HG02938 (cell line): ENCODE measurements at regions not wholly inside any gene's neighbourhood (a gene's known extent, or its start where the extent isn't known, plus 50 kb on each side); places are given as distances from the start of the nearest gene placed in this dataset.
A peak's percentile ranks its signal among the peaks of the same experiment; 100 is the strongest.

ENCODE experiments used
- ATAC-seq: cut with Tn5 transposase; IDR thresholded peaks from one replicate; pipeline ENCODE4 v1.9.1; 2021; ENCODE audit warnings: mild to moderate bottlenecking, moderate library complexity; ENCODE audit not compliant: unreplicated experiment

DNA sequence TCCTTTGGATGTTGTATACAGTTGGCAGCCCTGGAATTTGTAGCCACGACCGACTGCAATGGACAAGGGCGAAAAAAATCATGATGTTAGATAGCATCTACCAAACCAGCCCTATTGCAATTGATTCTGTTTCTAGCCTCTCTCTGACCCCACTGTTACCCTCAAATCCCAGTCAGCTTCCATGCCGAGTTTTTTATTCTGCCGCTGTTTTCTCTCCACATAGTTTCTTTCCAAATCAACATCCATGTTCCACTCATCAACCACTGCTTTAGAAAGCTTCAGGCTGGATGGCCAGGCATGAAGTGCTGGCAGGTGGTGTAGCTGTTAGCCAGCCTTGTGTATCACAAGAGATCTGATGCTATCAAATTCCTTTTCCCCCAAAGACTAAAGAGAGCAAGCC lies 272.8 kb downstream of the FIGN start:
- no peak for ATAC-seq

DNA sequence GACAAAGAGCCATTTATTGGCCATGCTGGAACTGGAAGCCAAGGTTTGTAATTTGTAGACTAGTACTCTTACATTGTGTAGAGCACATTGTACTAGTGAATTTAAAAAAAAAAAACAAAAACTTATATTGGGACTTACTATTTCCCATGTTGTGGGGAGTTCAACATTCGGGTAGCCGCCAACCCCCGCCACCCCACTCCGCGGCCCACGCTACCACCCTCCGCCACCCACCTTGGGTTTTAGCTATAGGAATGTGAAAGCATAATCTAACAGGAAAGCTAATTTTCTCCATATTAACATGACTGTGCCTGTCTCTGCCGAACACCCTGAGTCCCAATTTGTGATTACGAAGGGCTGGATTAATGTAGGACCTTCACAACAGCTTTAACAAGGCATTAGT lies 275.8 kb downstream of the FIGN start:
- no peak for ATAC-seq

DNA sequence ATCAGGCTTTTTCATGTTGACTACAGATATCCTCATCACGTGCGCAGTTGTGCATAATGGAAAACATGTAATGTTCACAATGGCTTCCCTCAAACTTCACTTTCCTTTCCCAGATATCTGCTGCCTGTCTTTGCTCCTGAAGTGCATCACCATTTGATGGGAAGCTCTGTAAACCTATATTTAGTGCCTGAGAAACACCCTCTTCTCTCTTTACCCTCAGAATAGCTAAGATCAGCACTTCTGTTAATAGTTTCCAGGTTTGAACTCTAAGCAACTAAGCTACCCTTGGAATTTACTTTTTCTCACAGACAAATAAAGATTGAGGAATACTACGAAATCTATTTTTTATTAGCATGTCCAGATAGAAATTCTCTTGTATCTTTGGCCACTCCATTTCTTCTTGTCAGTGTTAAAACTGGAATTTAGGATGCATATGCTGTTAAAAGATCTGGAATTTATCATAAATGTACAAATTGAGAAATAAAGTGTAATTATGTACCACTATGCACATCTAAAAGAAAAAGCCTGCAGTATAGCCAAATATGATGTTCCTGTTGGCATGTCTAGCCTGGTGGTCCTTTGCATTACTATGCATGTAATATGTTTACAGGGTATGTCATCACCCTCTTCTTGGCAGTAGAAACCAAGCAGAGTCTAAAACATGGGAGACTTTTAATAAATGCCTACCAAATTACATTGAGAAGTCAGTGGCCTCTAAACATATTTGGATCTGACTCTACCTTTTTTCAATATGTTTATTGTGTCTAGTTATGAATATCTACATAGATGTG lies 278.7 kb downstream of the FIGN start:
- ATAC-seq, result no peak

DNA sequence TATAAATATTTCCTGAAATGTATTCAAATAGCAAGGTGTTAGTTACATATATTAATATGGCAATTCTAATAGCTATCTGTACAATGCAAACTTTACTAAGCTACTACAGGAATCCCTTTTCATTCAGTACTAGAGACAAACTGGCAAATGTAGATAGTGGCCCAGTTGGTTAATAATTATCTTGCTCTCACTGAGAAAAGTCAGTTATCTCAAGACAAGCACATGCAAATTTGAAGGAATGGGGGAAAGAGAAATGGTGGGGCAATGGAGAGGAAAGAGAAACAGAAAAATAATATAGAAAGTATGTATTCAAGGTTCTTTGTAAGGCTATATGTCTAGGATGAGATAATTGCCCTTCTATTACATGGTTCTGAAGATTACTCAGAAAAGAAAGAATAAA lies 280.0 kb downstream of the FIGN start:
- peak; percentile 93 for ATAC-seq

DNA sequence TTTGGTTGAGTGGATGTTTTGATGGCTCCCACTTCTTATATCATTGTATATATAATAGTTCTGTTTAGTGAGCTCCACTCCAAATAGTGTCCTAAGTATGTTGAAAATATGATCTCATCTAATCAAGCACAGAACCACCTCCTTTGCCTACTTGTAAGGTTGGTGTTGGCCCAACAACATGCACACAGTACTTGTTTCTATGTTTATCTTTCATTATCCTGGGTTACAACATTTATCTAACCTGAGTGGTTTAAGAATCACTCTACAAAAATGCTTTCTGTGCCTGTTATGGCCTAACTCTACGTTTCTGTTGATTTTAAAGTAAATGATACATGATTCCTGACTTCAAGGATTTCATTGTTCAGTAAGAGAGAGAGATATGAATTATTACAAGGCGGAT lies 281.9 kb downstream of the FIGN start:
- ATAC-seq, result no peak

DNA sequence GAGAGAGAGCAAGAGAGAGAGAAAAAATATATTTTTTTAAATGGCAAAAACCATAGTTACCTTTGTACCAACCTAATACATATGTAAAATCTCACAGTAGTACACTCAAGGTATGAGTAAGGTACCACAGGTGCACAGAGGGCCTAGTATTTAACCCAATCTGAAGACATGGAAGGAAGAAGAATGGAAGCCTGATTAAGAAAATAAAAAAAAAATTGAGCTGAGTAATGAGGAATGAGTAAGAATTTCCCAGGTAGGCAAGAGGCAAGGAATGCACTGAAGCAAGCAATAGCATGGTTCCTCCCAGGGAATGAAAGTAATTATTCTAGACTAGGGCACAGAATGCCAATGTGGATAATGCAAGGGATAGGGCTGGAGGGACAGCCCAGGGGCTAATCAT lies 294.2 kb downstream of the FIGN start:
- no peak for ATAC-seq

DNA sequence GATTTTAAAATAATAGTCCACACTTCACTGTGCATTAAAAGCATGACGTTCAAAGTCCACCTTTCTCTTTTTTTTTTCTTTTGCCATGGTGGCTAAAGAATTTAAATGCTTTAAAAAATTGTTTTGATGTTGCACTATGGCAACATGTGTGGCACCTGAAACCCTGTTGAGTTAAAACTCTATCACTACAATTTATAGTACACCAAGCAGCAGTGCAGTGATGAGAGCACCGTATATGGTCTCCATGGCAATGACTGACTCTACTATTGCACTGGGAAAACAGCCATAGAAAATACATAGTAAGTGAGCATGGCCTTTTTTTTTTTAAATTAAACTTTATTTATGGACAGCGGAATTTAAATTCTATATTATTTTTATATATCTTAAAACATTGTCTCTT lies 298.8 kb downstream of the FIGN start:
- no peak for ATAC-seq

DNA sequence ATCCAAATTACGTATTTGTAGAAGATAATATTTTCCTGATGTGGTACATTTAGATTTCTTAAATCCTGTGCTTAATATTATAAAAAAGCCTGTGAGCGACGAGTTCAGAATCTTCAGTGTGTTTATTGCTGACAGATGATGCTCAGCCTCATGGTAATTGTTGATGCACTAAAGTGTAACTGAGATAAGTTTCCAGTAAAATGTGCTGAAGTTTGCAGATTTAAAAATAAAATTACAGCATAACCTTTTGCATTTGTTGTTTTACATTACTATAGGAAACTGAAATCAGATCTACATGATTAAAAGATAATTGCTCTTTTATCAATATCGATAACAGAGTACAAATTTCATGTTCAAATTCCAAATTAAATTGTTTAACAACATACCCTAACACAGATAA lies 307.6 kb downstream of the FIGN start:
- no peak for ATAC-seq

DNA sequence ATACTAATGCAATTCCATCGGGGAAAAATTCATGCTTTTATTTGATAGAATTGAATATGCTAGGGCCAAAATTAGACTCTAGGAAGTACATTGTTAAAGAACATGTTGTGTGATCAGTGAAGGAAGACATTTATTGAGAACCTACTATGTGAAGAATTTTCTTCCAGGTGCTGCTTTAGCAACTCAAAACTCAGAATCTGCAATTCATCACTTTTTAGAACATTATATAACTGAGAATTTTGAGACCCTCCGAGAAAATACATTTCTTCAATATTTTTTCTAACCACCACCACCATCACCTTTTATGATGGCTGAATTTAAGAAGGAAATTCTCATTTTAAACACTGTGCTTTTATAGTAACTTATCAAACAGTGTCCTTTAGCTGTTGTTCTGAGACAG lies 315.2 kb downstream of the FIGN start:
- no peak for ATAC-seq

DNA sequence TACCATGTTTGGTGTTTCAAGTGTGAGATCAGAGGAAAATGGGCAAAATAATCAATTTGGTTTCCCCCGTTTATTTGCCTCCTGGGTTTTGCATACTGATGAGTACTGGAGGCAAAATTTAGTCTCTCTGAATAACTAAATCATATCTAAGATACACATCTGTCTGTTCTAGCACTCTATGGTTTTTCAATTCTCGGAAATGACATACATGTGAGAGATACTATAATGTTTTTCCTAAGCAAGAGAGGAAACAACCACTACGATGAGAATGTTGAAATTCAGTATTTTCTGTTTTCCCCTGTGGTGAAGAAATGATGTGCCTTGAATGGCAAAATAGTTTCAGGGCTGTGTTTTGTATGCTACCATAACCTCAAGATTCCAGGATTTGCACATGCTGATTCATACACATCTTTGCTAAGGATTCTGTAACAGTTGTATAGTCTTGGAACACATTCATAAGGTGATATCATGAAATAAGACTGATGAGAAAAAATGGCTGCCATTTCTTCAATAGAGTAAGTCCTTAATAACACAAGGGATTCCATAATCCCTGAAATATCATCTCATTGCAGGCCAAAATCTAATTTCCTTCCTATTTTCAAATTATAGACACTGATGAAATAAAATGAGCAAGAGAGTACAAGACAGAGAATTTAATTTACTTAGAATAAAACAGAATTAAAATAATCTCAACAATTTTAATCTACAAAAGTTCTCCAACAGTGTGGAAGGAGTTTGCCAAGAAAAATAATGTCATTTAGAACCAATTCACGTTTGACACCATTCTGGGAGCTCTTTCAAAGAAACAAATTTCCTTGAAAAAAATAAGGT lies 316.6 kb downstream of the FIGN start:
- no peak for ATAC-seq

DNA sequence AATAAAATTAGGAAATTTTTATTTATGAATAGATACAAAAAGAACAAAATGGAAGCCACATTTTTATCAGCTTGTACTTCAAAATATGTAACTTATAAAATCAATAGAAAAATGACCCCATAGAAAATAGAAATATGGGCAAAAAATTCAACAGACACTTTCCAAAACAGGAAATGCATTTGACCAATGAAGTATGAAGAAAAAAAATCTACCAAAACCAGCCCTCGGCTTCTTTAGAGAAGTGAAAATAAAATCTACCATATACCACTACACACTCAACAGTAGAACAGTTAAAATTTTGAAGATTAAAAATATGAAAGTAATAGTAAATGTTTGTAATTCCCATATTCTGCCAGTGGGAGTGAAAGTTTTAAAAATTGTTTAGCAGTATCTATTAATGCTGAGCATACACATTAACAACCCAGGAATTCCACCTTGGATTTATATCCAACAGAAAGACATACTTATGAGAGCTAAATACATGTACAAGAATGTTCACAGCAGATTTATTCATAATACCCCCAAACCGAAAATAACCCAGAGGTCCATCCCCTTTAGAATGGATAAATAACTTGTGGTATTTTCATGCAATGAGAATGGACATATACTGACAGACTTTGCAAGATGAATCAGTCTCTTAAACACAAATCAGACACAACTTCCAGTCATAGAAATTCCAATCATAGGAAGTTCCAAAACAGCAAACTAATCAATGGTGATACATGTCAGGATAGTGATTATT lies 318.0 kb downstream of the FIGN start:
- ATAC-seq, result peak; percentile 98

DNA sequence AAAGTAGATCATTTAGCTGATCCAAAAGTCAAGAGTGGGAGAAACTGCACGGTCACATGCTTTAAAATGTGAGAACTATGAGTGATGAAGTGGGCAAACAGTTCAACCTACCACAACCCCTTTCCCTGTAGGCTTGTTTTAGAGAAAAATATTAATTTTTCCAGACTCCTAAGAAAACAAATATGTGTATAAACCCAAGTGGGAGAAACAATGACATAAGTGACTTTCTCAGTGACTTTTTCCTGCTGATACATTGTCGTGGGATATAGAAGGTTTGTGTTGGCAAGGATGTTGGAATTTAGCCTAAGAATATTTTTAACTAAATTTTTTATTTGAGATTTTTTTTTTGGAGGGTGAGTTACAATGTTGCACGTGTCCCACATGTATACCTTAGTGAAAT lies 321.7 kb downstream of the FIGN start:
- no peak for ATAC-seq

DNA sequence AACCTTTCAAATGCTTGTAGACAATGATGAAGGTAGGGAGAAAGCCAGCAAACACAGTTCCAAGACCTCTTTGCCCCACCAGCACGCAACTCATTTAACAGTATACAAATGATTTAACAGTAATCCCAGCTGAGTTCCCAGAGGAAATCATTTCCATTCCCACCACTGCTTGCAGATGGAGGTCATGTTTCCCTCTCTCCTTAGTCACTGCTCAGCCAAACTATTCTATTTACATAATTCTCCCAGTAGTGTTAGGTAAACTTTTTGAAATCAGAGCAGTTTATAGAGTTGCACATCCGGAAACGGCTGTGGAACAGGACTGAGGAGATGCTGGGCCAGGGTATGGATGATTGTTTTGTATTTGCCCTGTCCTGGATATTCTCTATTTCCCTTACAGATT lies 328.5 kb downstream of the FIGN start:
- no peak for ATAC-seq

DNA sequence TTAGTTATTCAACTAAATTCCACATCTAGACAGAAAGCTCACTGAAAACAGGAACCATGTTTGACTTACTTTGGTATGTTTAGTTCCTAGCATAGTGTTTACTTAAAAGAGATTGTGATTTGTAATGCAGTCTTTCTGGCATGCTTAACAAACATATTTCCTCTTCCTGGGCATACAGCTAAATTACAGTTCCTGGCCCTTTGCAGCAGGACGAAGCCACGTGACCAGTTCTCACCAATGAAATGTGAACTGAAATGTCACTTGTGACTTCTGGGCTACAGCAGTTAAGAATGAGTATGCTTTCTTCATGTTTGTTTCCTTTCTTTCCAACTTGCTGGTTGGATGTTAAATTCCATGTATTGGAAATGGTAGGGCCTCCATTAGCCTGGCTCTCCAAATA lies 330.5 kb downstream of the FIGN start:
- ATAC-seq, result no peak

DNA sequence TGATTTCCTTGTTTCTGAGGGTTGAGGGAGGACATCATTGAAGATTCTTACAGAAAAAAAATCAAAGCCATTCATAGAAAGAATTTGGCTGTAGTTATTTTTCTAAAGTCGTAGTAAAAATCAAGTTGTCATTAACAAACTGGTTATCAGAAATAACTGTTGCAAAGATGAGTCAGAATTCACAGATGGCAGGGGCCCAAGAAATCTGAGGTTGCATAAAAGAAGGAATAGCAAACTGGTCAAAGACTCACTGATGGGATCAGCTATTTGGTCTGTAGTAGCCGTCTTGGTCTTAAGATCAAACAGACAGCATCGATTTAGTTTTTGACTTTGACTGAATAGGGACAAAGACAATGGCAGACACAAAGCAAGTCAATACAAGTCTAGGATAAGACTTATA lies 334.3 kb downstream of the FIGN start:
- no peak for ATAC-seq

DNA sequence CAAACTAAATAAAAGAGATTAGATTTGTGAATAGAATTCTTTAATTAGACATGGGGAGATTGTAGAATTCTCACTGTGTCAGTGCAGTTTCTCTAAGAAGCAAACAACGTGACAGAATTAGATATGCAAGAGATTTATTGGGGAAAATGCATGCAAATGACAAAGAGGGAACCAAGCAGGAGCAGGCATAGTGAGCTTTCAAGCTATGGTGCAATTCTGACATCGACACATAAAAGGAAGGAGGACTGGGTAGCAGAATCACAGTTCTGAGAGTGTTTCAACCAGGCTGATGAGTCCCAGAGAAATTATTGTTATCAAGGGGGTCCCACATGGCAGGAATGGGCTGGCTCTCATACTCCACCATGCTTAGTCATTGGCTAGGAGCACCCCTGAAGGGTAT lies 338.4 kb downstream of the FIGN start:
- no peak for ATAC-seq

DNA sequence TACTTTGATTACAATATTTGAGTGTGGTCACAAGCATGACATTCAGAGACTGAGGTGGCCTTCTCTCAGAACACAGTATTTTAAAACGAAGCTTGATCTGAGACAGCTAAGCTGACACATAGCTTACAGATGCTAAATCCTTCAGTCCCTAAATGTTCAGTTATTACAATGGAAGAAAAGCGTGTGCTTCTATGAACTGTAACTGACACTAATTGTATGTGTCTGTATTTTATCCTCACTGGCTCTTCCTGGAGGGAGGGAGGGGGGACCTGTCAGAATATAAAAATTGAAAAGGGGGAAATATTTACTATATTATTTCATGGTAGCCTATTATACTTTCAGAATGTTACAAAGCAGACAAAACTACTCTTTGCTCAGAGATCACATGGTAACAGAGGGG lies 340.2 kb downstream of the FIGN start:
- ATAC-seq, result no peak

DNA sequence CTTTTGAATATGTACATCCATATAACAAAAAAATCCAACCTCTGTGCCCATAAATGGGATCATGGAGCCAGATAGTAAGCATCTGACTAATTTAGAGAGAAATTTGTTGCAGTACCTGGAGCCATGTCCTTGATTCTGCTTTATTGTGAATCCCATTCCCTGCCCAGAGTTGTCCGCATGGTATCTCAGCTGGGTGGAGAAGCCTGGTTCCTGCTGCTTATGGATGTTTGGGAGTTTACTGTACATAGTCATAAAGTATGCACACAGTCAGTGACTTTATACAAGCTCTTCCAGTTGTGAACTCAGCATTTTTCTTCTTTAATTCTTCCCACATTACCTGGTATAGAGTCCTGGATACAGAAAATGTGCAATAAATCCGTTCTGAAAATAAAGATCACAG lies 346.0 kb downstream of the FIGN start:
- ATAC-seq, result no peak

DNA sequence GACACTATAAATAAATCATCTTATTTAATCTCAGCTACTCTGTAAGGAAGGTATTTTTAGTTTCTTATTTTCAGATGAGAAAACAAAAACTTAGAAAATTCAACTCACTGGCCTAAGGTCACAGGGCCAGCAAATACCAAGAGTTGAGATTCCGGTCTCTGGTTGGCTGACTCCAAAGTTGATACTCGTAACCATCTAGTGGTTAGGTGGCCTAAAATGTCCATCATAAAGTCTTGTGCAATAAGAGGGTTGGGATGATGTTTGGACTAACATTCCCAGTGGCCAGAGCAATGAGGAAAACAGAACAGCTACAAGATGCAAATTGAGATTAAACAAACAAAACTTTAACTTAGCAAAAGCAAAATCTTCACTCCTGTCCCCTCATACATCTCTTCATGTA lies 360.3 kb downstream of the FIGN start:
- ATAC-seq, result no peak

DNA sequence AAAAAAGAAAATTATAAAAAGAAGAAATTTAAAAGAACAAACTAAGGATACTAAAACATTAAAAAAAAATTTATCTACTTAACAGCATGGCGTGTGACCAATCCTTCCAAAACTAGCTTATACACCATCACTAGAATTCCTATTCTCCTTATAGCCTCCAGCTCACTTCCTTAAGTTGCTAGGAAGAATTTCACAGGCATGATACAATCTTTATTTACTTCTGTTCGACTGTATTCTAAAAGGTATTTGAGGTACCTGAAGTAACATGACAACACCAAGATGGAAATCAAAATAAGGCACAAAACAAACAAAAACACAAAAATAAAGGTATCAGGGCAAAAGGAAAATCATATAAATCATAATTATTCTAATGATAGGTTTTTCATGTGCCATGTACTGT lies 360.7 kb downstream of the FIGN start:
- ATAC-seq, result no peak

DNA sequence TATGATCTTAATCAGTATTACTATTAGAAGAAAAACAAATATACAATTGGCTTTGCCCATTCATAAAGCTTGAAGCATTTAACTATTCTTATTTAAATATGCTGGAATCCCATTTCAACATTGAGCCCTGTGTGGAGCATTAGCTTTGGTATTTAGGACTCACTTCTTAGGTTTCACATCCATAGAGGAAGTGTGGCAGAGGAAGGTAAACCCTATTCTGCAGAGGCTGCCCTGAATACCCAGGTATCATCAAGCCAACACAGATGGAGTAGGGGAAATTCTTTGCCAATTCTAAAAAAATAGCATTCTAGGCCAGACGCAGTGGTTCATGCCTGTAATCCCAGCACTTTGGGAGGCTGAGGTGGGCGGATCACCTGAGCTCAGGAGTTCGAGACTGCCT lies 361.5 kb downstream of the FIGN start:
- no peak for ATAC-seq

DNA sequence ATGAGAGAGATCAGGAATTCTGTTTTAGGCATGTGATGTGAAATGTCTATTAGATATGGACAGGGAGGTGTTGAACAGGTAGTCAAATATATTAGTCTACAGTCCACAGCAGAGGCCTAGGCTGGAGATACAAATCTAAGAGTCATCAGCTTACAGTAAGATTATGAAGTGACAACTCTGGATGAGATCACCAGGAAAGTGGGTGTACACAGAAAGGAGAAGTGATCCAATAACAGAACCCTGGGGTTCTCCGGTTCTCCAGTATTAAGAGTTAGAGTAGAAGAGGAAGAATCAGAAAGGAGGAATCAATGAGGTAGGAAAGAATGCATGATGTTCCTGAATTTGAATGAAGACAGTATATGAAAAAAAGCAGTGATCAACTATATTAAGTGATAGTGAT lies 362.3 kb downstream of the FIGN start:
- no peak for ATAC-seq
